22Rv1 (cell line): ENCODE measurements at regions not wholly inside any gene's neighbourhood (a gene's known extent, or its start where the extent isn't known, plus 50 kb on each side); places are given as distances from the start of the nearest gene placed in this dataset.

ENCODE experiments used
- CTCF ChIP-seq: fragments of 450-650 bp; IDR thresholded peaks from 2 replicates; pipeline ENCODE4 v1.5.1; 2017; ENCODE audit warnings: mild to moderate bottlenecking
- ZFX ChIP-seq: fragments of 450-650 bp; IDR thresholded peaks from 2 replicates; pipeline ENCODE4 v1.6.1; 2017; ENCODE audit warnings: antibody characterized with exemption, borderline replicate concordance

- TF ChIP-seq CTCF (no peak), ZFX (no peak)
Observed at GRCh38 chr9:117951127-117951526, 246.9 kb downstream of the TLR4 start.
